Glomerular visceral epithelial cell (primary cell): ENCODE measurements at regions not wholly inside any gene's neighbourhood (a gene's known extent, or its start where the extent isn't known, plus 50 kb on each side); places are given as distances from the start of the nearest gene placed in this dataset.

Experiments used
- DNase-seq: peaks from one replicate; pipeline ENCODE4 v3.0.0-alpha.2; 2016; ENCODE audit errors: extremely low spot score

GRCh38 chr2:46831051-46831868, 84.3 kb downstream of the MCFD2 start:
- no peak for DNase-seq

- DNase-seq: peak; percentile 41
Observed at GRCh38 chr2:46829231-46829995, 86.2 kb downstream of the MCFD2 start.

GRCh38 chr2:46828491-46829230, 86.9 kb downstream of the MCFD2 start:
- no peak for DNase-seq

GRCh38 chr2:46828135-46828438, 87.5 kb downstream of the MCFD2 start:
- DNase-seq: no peak

GRCh38 chr2:46827274-46828134, 88.1 kb downstream of the MCFD2 start:
- DNase-seq: peak; percentile 65

GRCh38 chr2:46826569-46827245, 88.9 kb downstream of the MCFD2 start:
- DNase-seq: no peak

GRCh38 chr2:46825939-46826568, 89.6 kb downstream of the MCFD2 start:
- no peak for DNase-seq

- no peak for DNase-seq
Observed at GRCh38 chr2:46825231-46825938, 90.2 kb downstream of the MCFD2 start.

- DNase-seq: no peak
Observed at GRCh38 chr2:46824611-46825010, 91.0 kb downstream of the MCFD2 start.

GRCh38 chr2:46821600-46821999, 94.0 kb downstream of the MCFD2 start:
- DNase-seq: no peak

- DNase-seq: no peak
Observed at GRCh38 chr2:46818819-46819218, 96.8 kb downstream of the MCFD2 start.

- no peak for DNase-seq
Observed at GRCh38 chr2:46818141-46818621, 97.4 kb downstream of the MCFD2 start.

- DNase-seq: no peak
Observed at GRCh38 chr2:46816846-46817726, 98.5 kb downstream of the MCFD2 start.

GRCh38 chr2:46816151-46816845, 99.3 kb downstream of the MCFD2 start:
- no peak for DNase-seq

GRCh38 chr2:46815121-46815802, 100.3 kb downstream of the MCFD2 start:
- no peak for DNase-seq

- DNase-seq: no peak
Observed at GRCh38 chr2:46814160-46814961, 101.2 kb downstream of the MCFD2 start.

- no peak for DNase-seq
Observed at GRCh38 chr2:46813680-46814079, 101.9 kb downstream of the MCFD2 start.
